A549 (cell line): ENCODE measurements at regions not wholly inside any gene's neighbourhood (a gene's known extent, or its start where the extent isn't known, plus 50 kb on each side); places are given as distances from the start of the nearest gene placed in this dataset.

Source experiments
- BHLHE40 ChIP-seq: IDR thresholded peaks from 2 replicates; pipeline ENCODE4 v1.6.1; 2012; ENCODE audit warnings: low read depth, low read length, inconsistent platforms
- CEBPB ChIP-seq, 2 experiments: fragments of >200 bp in 1 of 2; sonication (Bioruptor Twin) in 1 of 2; formaldehyde crosslinking in 1 of 2; IDR thresholded peaks; 2 replicates each; pipeline ENCODE4 v1.6.1; 2012 to 2016
- ESRRA ChIP-seq: fragments of 150-350 bp; IDR thresholded peaks from 2 replicates; pipeline ENCODE4 v1.6.1; 2014; ENCODE audit warnings: mild to moderate bottlenecking, low read length, borderline replicate concordance
- POLR2A ChIP-seq: IDR thresholded peaks from 2 replicates; pipeline ENCODE4 v1.6.1; 2012; ENCODE audit warnings: mild to moderate bottlenecking, low read length
- POLR2AphosphoS2 ChIP-seq: conservative IDR thresholded peaks from 2 replicates; pipeline ENCODE4 v1.6.1; 2012; ENCODE audit warnings: low read length, improper control_type of control experiment, inconsistent platforms
- RAD21 ChIP-seq, 2 experiments: fragments of >200 bp in 1 of 2; sonication (Bioruptor Twin) in 1 of 2; formaldehyde crosslinking in 1 of 2; IDR thresholded peaks in 1 of 2; conservative IDR thresholded peaks in 1 of 2; 2 replicates in 1 of 2; 3 replicates in 1 of 2; pipeline ENCODE4 v1.6.1; 2012 to 2018; ENCODE audit warnings: inconsistent platforms in 1 of 2
- RFX5 ChIP-seq: fragments of 450-650 bp; IDR thresholded peaks from 2 replicates; pipeline ENCODE4 v1.7.1; 2014; ENCODE audit warnings: antibody characterized with exemption, mild to moderate bottlenecking, moderate library complexity
- TP53 ChIP-seq: fragments of 250-450 bp; sonication (Bioruptor Pico); IDR thresholded peaks from 2 replicates; pipeline ENCODE4 v1.5.0; 2021; ENCODE audit warnings: mild to moderate bottlenecking, moderate library complexity
- ZFP36 ChIP-seq: fragments of 450-650 bp; IDR thresholded peaks from 2 replicates; pipeline ENCODE4 v1.6.1; 2014; ENCODE audit warnings: borderline replicate concordance; ENCODE audit not compliant: partially characterized antibody
- TF ChIP-seq, protein P1 (sequence below): IDR thresholded peaks from 2 replicates; pipeline ENCODE4 v1.6.1; 2012
- TF ChIP-seq, protein P2 (sequence below): IDR thresholded peaks from 2 replicates; pipeline ENCODE4 v1.6.1; 2012
- TF ChIP-seq, protein P3 (sequence below): fragments of >200 bp; sonication (Bioruptor Twin); formaldehyde crosslinking; IDR thresholded peaks from 3 replicates; pipeline ENCODE4 v1.5.1; 2016

DNA sequence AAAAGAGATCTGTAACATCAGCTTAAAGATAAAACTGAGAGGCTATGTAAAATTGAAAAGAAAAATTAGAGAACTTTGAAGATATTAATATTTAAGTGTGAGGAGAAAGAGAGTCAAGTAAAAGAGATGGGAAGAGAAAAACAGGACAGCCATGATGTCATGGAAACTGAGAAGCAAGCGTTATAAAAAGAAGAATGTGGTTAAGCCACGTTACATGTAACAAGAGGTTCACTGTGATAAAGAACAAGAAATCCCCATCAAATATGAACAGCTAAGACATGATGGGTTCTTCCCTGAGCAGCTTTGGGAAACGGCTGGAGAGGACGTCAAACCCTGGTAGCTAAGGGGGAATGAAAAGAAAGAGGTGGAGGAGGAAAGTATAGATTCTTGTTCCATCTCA, 1269.3 kb upstream of the TENM3 start:
- TF ChIP-seq, protein P1, sequence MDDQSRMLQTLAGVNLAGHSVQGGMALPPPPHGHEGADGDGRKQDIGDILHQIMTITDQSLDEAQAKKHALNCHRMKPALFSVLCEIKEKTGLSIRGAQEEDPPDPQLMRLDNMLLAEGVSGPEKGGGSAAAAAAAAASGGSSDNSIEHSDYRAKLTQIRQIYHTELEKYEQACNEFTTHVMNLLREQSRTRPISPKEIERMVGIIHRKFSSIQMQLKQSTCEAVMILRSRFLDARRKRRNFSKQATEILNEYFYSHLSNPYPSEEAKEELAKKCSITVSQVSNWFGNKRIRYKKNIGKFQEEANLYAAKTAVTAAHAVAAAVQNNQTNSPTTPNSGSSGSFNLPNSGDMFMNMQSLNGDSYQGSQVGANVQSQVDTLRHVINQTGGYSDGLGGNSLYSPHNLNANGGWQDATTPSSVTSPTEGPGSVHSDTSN: no peak
- TF ChIP-seq TP53 (CRISPR knock-in tag): no peak
- TF ChIP-seq, protein P2, sequence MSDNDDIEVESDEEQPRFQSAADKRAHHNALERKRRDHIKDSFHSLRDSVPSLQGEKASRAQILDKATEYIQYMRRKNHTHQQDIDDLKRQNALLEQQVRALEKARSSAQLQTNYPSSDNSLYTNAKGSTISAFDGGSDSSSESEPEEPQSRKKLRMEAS: no peak
- no peak for TF ChIP-seq RFX5
- TF ChIP-seq RAD21 (conservative IDR thresholded peaks at IDR 0.05 in 1 of 2, IDR thresholded peaks at IDR 0.05 in 1 of 2): no peak
- no peak for TF ChIP-seq POLR2AphosphoS2
- TF ChIP-seq, protein P3, sequence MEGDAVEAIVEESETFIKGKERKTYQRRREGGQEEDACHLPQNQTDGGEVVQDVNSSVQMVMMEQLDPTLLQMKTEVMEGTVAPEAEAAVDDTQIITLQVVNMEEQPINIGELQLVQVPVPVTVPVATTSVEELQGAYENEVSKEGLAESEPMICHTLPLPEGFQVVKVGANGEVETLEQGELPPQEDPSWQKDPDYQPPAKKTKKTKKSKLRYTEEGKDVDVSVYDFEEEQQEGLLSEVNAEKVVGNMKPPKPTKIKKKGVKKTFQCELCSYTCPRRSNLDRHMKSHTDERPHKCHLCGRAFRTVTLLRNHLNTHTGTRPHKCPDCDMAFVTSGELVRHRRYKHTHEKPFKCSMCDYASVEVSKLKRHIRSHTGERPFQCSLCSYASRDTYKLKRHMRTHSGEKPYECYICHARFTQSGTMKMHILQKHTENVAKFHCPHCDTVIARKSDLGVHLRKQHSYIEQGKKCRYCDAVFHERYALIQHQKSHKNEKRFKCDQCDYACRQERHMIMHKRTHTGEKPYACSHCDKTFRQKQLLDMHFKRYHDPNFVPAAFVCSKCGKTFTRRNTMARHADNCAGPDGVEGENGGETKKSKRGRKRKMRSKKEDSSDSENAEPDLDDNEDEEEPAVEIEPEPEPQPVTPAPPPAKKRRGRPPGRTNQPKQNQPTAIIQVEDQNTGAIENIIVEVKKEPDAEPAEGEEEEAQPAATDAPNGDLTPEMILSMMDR: no peak
- TF ChIP-seq ESRRA: no peak
- no peak for TF ChIP-seq POLR2A
- no peak for TF ChIP-seq BHLHE40
- TF ChIP-seq CEBPB (IDR thresholded peaks at IDR 0.05): no peak
- TF ChIP-seq ZFP36: no peak
